Cardiac fibroblast (primary cell): ENCODE measurements at regions not wholly inside any gene's neighbourhood (a gene's known extent, or its start where the extent isn't known, plus 50 kb on each side); places are given as distances from the start of the nearest gene placed in this dataset.

Experiments
- DNase-seq, 2 donors: peaks; one replicate each; pipeline versions ENCODE4 v3.0.0 to v3.0.0-alpha.2; 2010; ENCODE audit warnings: low read depth in 2 of 2
- H3K4me3 ChIP-seq, 2 donors: replicated peaks in 1 of 2; 1 replicate in 1 of 2; 2 replicates in 1 of 2; pipeline ENCODE4 v1.5.1; 2011; ENCODE audit warnings: low read depth in 2 of 2, low read length in 2 of 2, mild to moderate bottlenecking in 2 of 2, moderate library complexity in 1 of 2
- TF ChIP-seq, protein P1 (sequence below): IDR thresholded peaks from one replicate; pipeline ENCODE4 v1.5.1; 2011; ENCODE audit warnings: low read depth, mild to moderate bottlenecking, low read length, inconsistent platforms

DNA sequence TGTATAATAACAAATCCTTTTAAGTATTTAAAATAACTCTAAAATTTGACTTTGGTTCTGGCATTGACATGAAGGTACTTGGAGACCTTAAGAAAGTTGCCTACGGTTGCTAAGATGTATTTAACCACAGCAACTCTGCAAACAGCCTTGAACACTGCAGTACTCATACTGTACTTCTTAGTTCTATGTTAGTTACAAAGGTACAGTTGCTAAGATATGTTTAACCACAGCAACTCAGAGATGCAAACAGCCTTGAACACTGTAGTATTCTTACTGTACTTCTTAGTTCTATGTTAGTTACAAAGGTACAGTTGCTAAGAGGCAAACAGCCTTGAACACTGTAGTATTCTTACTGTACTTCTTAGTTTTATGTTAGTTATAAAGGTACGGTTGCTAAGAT is 268.3 kb upstream of the MIR17HG start:
- TF ChIP-seq, protein P1, sequence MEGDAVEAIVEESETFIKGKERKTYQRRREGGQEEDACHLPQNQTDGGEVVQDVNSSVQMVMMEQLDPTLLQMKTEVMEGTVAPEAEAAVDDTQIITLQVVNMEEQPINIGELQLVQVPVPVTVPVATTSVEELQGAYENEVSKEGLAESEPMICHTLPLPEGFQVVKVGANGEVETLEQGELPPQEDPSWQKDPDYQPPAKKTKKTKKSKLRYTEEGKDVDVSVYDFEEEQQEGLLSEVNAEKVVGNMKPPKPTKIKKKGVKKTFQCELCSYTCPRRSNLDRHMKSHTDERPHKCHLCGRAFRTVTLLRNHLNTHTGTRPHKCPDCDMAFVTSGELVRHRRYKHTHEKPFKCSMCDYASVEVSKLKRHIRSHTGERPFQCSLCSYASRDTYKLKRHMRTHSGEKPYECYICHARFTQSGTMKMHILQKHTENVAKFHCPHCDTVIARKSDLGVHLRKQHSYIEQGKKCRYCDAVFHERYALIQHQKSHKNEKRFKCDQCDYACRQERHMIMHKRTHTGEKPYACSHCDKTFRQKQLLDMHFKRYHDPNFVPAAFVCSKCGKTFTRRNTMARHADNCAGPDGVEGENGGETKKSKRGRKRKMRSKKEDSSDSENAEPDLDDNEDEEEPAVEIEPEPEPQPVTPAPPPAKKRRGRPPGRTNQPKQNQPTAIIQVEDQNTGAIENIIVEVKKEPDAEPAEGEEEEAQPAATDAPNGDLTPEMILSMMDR = no peak
- H3K4me3 ChIP-seq = no peak overlapping the region
- no peak for DNase-seq

DNA sequence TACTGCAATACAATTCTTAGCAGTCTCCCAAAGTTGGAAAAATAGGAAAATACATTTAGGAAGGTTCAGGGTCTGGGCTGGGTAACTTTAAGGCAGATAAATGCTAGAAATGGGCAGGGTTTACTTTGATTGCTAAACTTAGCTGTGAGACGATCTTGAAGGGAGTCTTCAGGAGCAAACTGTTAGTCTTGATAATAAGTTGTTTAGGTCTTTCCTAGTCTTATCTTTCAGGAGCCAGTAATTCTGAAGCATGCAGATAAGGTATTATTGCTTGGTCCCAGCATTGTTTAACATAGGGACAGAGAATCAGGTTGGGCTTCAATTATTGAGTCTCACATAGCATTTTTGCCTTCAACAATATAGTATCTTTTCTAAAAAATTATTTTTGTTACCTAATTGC is 262.4 kb upstream of the MIR17HG start:
- TF ChIP-seq, protein P1 = no peak
- no peak overlapping the region for H3K4me3 ChIP-seq
- DNase-seq = no peak

GRCh38 chr13:91086936-91087716 is 260.4 kb upstream of the MIR17HG start:
- TF ChIP-seq, protein P1 = no peak
- no peak for DNase-seq
- no peak overlapping the region for H3K4me3 ChIP-seq

- no peak for DNase-seq
- no peak overlapping the region for H3K4me3 ChIP-seq
- TF ChIP-seq, protein P1 = no peak
These were observed 250.2 kb upstream of the MIR17HG start for GRCh38 chr13:91097269-91097668.

DNA sequence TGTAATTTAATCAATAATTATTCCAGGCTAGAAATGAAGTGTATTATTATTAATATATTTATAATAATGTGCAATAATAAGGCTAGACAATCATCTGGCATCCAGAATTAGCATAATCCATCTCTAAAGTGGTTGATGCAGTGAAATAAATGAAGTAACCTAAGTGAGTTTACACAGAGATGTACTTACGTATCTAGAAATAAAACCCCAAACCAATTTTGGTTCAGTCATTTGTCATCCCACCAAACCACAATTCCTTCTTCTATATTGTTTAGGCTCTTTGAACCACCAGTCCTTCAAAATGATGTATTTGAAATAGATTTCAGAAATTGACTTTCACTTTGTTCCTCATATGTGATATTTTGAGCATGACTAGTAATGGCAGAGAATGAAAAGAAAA is 247.6 kb upstream of the MIR17HG start:
- TF ChIP-seq, protein P1 = no peak
- DNase-seq = no peak
- H3K4me3 ChIP-seq = no peak overlapping the region

DNA sequence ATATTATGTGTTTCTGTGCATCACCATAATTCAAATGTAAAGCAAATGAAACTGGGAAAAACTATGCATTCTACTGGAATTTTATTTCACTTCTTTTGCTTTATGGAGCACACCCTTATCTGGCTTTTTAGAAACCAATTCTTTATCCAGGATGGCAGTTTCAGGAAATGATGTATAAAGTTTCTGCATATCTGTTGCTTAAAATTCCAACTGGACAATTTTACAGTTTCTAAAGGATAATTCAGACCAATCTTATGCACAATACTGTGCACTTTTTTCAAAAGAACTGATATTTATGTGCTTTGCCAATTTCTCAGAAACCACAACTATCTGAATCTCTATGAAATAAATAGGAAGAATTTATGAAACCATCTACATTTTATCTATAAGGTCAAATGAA is 246.5 kb upstream of the MIR17HG start:
- no peak overlapping the region for H3K4me3 ChIP-seq
- DNase-seq = no peak
- TF ChIP-seq, protein P1 = no peak

DNA sequence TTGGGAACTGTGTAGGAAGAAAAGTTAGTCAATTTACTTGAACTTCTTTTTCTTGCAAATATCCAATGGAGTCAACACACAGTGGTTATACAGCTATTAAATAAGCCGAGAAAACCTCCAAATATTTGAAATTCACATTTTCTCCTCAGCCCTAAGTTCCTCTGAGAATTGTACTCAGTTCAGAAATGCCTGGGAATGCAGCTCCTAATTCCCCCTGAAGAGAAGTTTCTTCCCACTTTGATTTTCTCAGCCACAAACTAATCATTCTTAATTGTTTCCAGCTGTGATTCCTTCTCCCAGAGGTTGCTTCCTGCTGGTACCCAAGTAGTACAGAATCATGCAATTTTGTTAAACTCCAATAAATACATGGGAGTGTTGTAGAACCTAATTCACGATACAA is 246.1 kb upstream of the MIR17HG start:
- DNase-seq = no peak
- TF ChIP-seq, protein P1 = no peak
- no peak overlapping the region for H3K4me3 ChIP-seq
